Neural progenitor cell (in vitro differentiated cells): ENCODE measurements at regions not wholly inside any gene's neighbourhood (a gene's known extent, or its start where the extent isn't known, plus 50 kb on each side); places are given as distances from the start of the nearest gene placed in this dataset.

ENCODE experiments used
- EZH2 ChIP-seq: fragments of 200-600 bp; sonication (generic); IDR thresholded peaks from 2 replicates; pipeline ENCODE4 v1.6.1; 2017; ENCODE audit warnings: antibody characterized with exemption, mild to moderate bottlenecking, moderate library complexity
- EZH2phosphoT487 ChIP-seq: fragments of 200-600 bp; sonication (generic); IDR thresholded peaks from 2 replicates; pipeline ENCODE4 v1.6.1; 2017; ENCODE audit warnings: antibody characterized with exemption
- TF ChIP-seq, protein P1 (sequence below): fragments of 200-600 bp; sonication (generic); IDR thresholded peaks from 2 replicates; pipeline ENCODE4 v1.5.1; 2017; ENCODE audit warnings: antibody characterized with exemption, mild to moderate bottlenecking

DNA sequence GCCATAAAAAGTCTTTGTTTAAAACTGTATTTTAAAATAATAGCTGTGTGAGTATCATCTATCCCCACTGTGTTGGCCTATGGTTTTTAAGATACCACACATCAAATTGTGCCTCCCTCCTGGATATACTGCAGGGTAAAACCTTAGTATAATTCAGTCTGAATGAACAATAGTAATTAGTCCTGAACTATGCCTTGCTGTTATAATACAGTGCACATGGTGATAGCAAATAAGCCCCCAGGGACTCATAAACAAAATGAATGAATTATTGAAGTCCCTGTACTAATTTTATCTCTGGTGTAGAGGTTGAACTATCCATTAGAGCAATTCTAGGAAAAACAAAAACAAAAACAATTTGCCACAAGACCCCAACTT is 142.7 kb upstream of the ADAMTSL1 start:
- TF ChIP-seq, protein P1, sequence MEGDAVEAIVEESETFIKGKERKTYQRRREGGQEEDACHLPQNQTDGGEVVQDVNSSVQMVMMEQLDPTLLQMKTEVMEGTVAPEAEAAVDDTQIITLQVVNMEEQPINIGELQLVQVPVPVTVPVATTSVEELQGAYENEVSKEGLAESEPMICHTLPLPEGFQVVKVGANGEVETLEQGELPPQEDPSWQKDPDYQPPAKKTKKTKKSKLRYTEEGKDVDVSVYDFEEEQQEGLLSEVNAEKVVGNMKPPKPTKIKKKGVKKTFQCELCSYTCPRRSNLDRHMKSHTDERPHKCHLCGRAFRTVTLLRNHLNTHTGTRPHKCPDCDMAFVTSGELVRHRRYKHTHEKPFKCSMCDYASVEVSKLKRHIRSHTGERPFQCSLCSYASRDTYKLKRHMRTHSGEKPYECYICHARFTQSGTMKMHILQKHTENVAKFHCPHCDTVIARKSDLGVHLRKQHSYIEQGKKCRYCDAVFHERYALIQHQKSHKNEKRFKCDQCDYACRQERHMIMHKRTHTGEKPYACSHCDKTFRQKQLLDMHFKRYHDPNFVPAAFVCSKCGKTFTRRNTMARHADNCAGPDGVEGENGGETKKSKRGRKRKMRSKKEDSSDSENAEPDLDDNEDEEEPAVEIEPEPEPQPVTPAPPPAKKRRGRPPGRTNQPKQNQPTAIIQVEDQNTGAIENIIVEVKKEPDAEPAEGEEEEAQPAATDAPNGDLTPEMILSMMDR, result no peak
- TF ChIP-seq EZH2phosphoT487, result no peak
- TF ChIP-seq EZH2, result no peak
